H54 (cell line): ENCODE measurements at regions not wholly inside any gene's neighbourhood (a gene's known extent, or its start where the extent isn't known, plus 50 kb on each side); places are given as distances from the start of the nearest gene placed in this dataset.

ENCODE experiments used
- DNase-seq: peaks from one replicate; pipeline ENCODE4 v3.0.0; 2011; ENCODE audit warnings: low spot score, mixed read lengths; ENCODE audit not compliant: insufficient read length
- FAIRE-seq: peaks from 3 replicates; lab custom pipeline; 2011; peaks lifted over from hg19 to GRCh38; lab: Jason Lieb, UNC
- POLR2A ChIP-seq: IDR thresholded peaks from 2 replicates; pipeline ENCODE4 v1.6.1; 2011; ENCODE audit warnings: low read depth, mild to moderate bottlenecking, low read length

GRCh38 chr14:66032800-66033199 is 453.4 kb upstream of the CCDC196 start:
- no peak for TF ChIP-seq POLR2A
- FAIRE-seq (no peak), DNase-seq (no peak)

GRCh38 chr14:66036547-66036946 is 449.6 kb upstream of the CCDC196 start:
- FAIRE-seq (no peak), DNase-seq (no peak)
- no peak for TF ChIP-seq POLR2A

- DNase-seq (no peak), FAIRE-seq (no peak)
- TF ChIP-seq POLR2A: no peak
Measured at GRCh38 chr14:66037361-66037760, 448.8 kb upstream of the CCDC196 start.

GRCh38 chr14:66038212-66038611 is 448.0 kb upstream of the CCDC196 start:
- no peak for TF ChIP-seq POLR2A
- FAIRE-seq: no peak

GRCh38 chr14:66038618-66039017 is 447.6 kb upstream of the CCDC196 start:
- no peak for FAIRE-seq
- DNase-seq: no peak

More at GRCh38 chr14:66038212-66038611, 448.0 kb upstream of the CCDC196 start:
- no peak for DNase-seq

GRCh38 chr14:66039495-66039894 is 446.7 kb upstream of the CCDC196 start:
- DNase-seq (no peak), FAIRE-seq (no peak)
- TF ChIP-seq POLR2A: no peak

More at GRCh38 chr14:66038618-66039017, 447.6 kb upstream of the CCDC196 start:
- no peak for TF ChIP-seq POLR2A

- FAIRE-seq (no peak), DNase-seq (no peak)
- TF ChIP-seq POLR2A: no peak
Measured at GRCh38 chr14:66041582-66041981, 444.6 kb upstream of the CCDC196 start.

- no peak for DNase-seq
- no peak for FAIRE-seq
- TF ChIP-seq POLR2A: no peak
Measured at GRCh38 chr14:66043921-66044320, 442.2 kb upstream of the CCDC196 start.

GRCh38 chr14:66045572-66046021 is 440.6 kb upstream of the CCDC196 start:
- TF ChIP-seq POLR2A: no peak
- DNase-seq (no peak), FAIRE-seq (no peak)

GRCh38 chr14:66046035-66046434 is 440.1 kb upstream of the CCDC196 start:
- FAIRE-seq (no peak), DNase-seq (no peak)
- TF ChIP-seq POLR2A: no peak

GRCh38 chr14:66046591-66046990 is 439.6 kb upstream of the CCDC196 start:
- no peak for DNase-seq
- FAIRE-seq: no peak
- TF ChIP-seq POLR2A: no peak

GRCh38 chr14:66056268-66056907 is 429.8 kb upstream of the CCDC196 start:
- FAIRE-seq (no peak), DNase-seq (no peak)
- no peak for TF ChIP-seq POLR2A

GRCh38 chr14:66056926-66057552 is 429.1 kb upstream of the CCDC196 start:
- DNase-seq (no peak), FAIRE-seq (no peak)
- TF ChIP-seq POLR2A: no peak

GRCh38 chr14:66065188-66065587 is 421.0 kb upstream of the CCDC196 start:
- TF ChIP-seq POLR2A: no peak
- no peak for DNase-seq
- FAIRE-seq: no peak
